ENCODE measurements at regions not wholly inside any gene's neighbourhood (a gene's known extent, or its start where the extent isn't known, plus 50 kb on each side); places are given as distances from the start of the nearest gene placed in this dataset.
"Not testable (repeated sequence)": the region's sequence is repeated elsewhere in the genome, so short reads cannot be mapped to it uniquely, and the experiment has no call there.

GRCh38 chr13:59043016-59043415 lies 1120.7 kb downstream of the DIAPH3 start:
- no peak for DNase-seq (ENCODE audit: low spot score)
- TF ChIP-seq CTCF (IDR thresholded peaks at IDR 0.05), result no peak
- Mint-ChIP-seq H3K27ac (ENCODE audit: unreplicated experiment) (no peak overlapping the region), H3K4me1 (ENCODE audit: low read depth) (peaks cover 8% of the 10 kb centered on the region), H3K9me3 (ENCODE audit: low read depth) (no peaks in the 10 kb centered on the region), H3K36me3 (ENCODE audit: low read depth) (no peaks in the 10 kb centered on the region), H3K4me3 (ENCODE audit: unreplicated experiment) (no peak overlapping the region), H3K27me3 (ENCODE audit: low read depth) (no peaks in the 10 kb centered on the region)

- Mint-ChIP-seq H3K27ac (ENCODE audit: unreplicated experiment) (no peak overlapping the region), H3K4me3 (ENCODE audit: unreplicated experiment) (no peak overlapping the region), H3K4me1 (ENCODE audit: low read depth) (no peaks in the 10 kb centered on the region), H3K27me3 (ENCODE audit: low read depth) (no peaks in the 10 kb centered on the region), H3K9me3 (ENCODE audit: low read depth) (no peaks in the 10 kb centered on the region), H3K36me3 (ENCODE audit: low read depth) (no peaks in the 10 kb centered on the region)
- no peak for DNase-seq (ENCODE audit: low spot score)
- TF ChIP-seq CTCF (IDR thresholded peaks at IDR 0.05), result no peak
Measured at GRCh38 chr13:59047546-59047945, 1116.2 kb downstream of the DIAPH3 start.

- Mint-ChIP-seq H3K4me3 (ENCODE audit: unreplicated experiment) (no peak overlapping the region), H3K27ac (ENCODE audit: unreplicated experiment) (no peak overlapping the region), H3K9me3 (ENCODE audit: low read depth) (no peaks in the 10 kb centered on the region), H3K27me3 (ENCODE audit: low read depth) (no peaks in the 10 kb centered on the region), H3K4me1 (ENCODE audit: low read depth) (no peaks in the 10 kb centered on the region), H3K36me3 (ENCODE audit: low read depth) (no peaks in the 10 kb centered on the region)
- no peak for TF ChIP-seq CTCF (IDR thresholded peaks at IDR 0.05)
- DNase-seq (ENCODE audit: low spot score), result no peak
Measured at GRCh38 chr13:59061621-59062020, 1102.1 kb downstream of the DIAPH3 start.

- H3K36me3 Mint-ChIP-seq (ENCODE audit: low read depth), result no peaks in the 10 kb centered on the region
- no peak overlapping the region for H3K27ac Mint-ChIP-seq (ENCODE audit: unreplicated experiment)
- no peak for TF ChIP-seq CTCF (IDR thresholded peaks at IDR 0.05)
- no peaks in the 10 kb centered on the region for H3K27me3 Mint-ChIP-seq (ENCODE audit: low read depth)
- no peaks in the 10 kb centered on the region for H3K9me3 Mint-ChIP-seq (ENCODE audit: low read depth)
- H3K4me1 Mint-ChIP-seq (ENCODE audit: low read depth), result no peaks in the 10 kb centered on the region
- H3K4me3 Mint-ChIP-seq (ENCODE audit: unreplicated experiment), result no peak overlapping the region
- no peak for DNase-seq (ENCODE audit: low spot score)
Measured at GRCh38 chr13:59064042-59064441, 1099.7 kb downstream of the DIAPH3 start.

GRCh38 chr13:59076386-59076785 lies 1087.3 kb downstream of the DIAPH3 start:
- H3K27ac Mint-ChIP-seq (ENCODE audit: unreplicated experiment); H3K36me3 Mint-ChIP-seq (ENCODE audit: low read depth); DNase-seq (ENCODE audit: low spot score); H3K27me3 Mint-ChIP-seq (ENCODE audit: low read depth); H3K4me3 Mint-ChIP-seq (ENCODE audit: unreplicated experiment); H3K4me1 Mint-ChIP-seq (ENCODE audit: low read depth): not testable (repeated sequence)
- peaks cover 31% of the 10 kb centered on the region for H3K9me3 Mint-ChIP-seq (ENCODE audit: low read depth)

GRCh38 chr13:59086147-59086546 lies 1077.6 kb downstream of the DIAPH3 start:
- Mint-ChIP-seq H3K4me1 (ENCODE audit: low read depth) (peaks cover 20% of the 10 kb centered on the region), H3K36me3 (ENCODE audit: low read depth) (peaks cover 3% of the 10 kb centered on the region), H3K27ac (ENCODE audit: unreplicated experiment) (no peak overlapping the region), H3K27me3 (ENCODE audit: low read depth) (no peaks in the 10 kb centered on the region), H3K4me3 (ENCODE audit: unreplicated experiment) (no peak overlapping the region), H3K9me3 (ENCODE audit: low read depth) (peaks cover 5% of the 10 kb centered on the region)
- no peak for TF ChIP-seq CTCF (IDR thresholded peaks at IDR 0.05)
- DNase-seq (ENCODE audit: low spot score), result no peak
